Ovary (tissue), 3 donors: ENCODE measurements at regions not wholly inside any gene's neighbourhood (a gene's known extent, or its start where the extent isn't known, plus 50 kb on each side); places are given as distances from the start of the nearest gene placed in this dataset.

Experiments used
- CTCF ChIP-seq, 3 donors: fragments of 450-650 bp in 2 of 3; fragments of 200-600 bp in 1 of 3; IDR thresholded peaks; one replicate each; pipeline versions ENCODE4 v1.5.1 to v1.8.0; 2016 to 2022; ENCODE audit warnings: antibody characterized with exemption in 3 of 3, mild to moderate bottlenecking in 1 of 3
- POLR2A ChIP-seq: fragments of 450-650 bp; IDR thresholded peaks from one replicate; pipeline ENCODE4 v1.6.1; 2017; ENCODE audit warnings: antibody characterized with exemption, mild to moderate bottlenecking, moderate library complexity
- donor health status: DM: no; HTN: no; CAD: no.

GRCh38 chr6:91241946-91242613, 655.2 kb upstream of the MAP3K7 start:
- TF ChIP-seq CTCF (IDR thresholded peaks at IDR 0.05): no peak
- TF ChIP-seq POLR2A: no peak
